Activated T-helper 2 cell treated with anti-CD3 and anti-CD28 coated beads, Interferon-gamma antibody, Interleukin-2, Interleukin-4, amounts not matched to agents 10 μg/mL and 5 μg/mL and 100 μg/mL, durations not matched to agents 14 hours and 24 hours and 36 hours (primary cell): ENCODE measurements at regions not wholly inside any gene's neighbourhood (a gene's known extent, or its start where the extent isn't known, plus 50 kb on each side); places are given as distances from the start of the nearest gene placed in this dataset.

Experiments used
- DNase-seq: peaks from one replicate; pipeline ENCODE4 v3.0.0; 2021; ENCODE audit warnings: low spot score
- H3K27ac Mint-ChIP-seq: one replicate; pipeline ENCODE4 v1.8.0; 2021; ENCODE audit warnings: mixed read lengths
- H3K27me3 Mint-ChIP-seq: one replicate; pipeline ENCODE4 v1.8.0; 2021; ENCODE audit warnings: low read depth, mixed read lengths
- H3K36me3 Mint-ChIP-seq: one replicate; pipeline ENCODE4 v1.8.0; 2021; ENCODE audit warnings: low read depth, mixed read lengths
- H3K4me1 Mint-ChIP-seq: one replicate; pipeline ENCODE4 v1.8.0; 2021; ENCODE audit warnings: low read depth, mixed read lengths
- H3K4me3 Mint-ChIP-seq: one replicate; pipeline ENCODE4 v1.8.0; 2021; ENCODE audit warnings: low read depth, mild to moderate bottlenecking, moderate library complexity, mixed read lengths
- H3K9me3 Mint-ChIP-seq: one replicate; pipeline ENCODE4 v1.8.0; 2021; ENCODE audit warnings: mixed read lengths
- intact Hi-C: fragments of 100-400 bp; cut with micrococcal nuclease; formaldehyde crosslinking; loops from one replicate; pipeline ENCODE4 v1.15.1; 2023

- Mint-ChIP-seq H3K4me1 (no peaks in the 10 kb centered on the region), H3K27me3 (no peaks in the 10 kb centered on the region), H3K36me3 (no peaks in the 10 kb centered on the region), H3K4me3 (no peak overlapping the region), H3K27ac (no peak overlapping the region), H3K9me3 (no peaks in the 10 kb centered on the region)
- no peak for DNase-seq
- intact Hi-C loops: no loop called here
Measured at GRCh38 chr17:33623841-33624240, 330.7 kb upstream of the ASIC2 start.

- intact Hi-C loops: no loop called here
- Mint-ChIP-seq H3K9me3 (peaks cover 3% of the 10 kb centered on the region), H3K36me3 (no peaks in the 10 kb centered on the region), H3K4me1 (no peaks in the 10 kb centered on the region), H3K27me3 (no peaks in the 10 kb centered on the region), H3K27ac (no peak overlapping the region), H3K4me3 (no peak overlapping the region)
- no peak for DNase-seq
Measured at GRCh38 chr17:33628500-33629346, 335.6 kb upstream of the ASIC2 start.

- DNase-seq: no peak
- no peak overlapping the region for H3K27ac Mint-ChIP-seq
- peaks cover 3% of the 10 kb centered on the region for H3K36me3 Mint-ChIP-seq
- H3K4me3 Mint-ChIP-seq: no peak overlapping the region
- H3K9me3 Mint-ChIP-seq: peaks cover 16% of the 10 kb centered on the region
- no peaks in the 10 kb centered on the region for H3K27me3 Mint-ChIP-seq
- H3K4me1 Mint-ChIP-seq: peaks cover 11% of the 10 kb centered on the region
- intact Hi-C loops: no loop called here
Measured at GRCh38 chr17:33633446-33633845, 340.4 kb upstream of the ASIC2 start.

GRCh38 chr17:33637534-33637933, 344.4 kb upstream of the ASIC2 start:
- H3K4me3 Mint-ChIP-seq: no peak overlapping the region
- H3K4me1 Mint-ChIP-seq: peaks cover 13% of the 10 kb centered on the region
- DNase-seq: peak; percentile 9
- no peaks in the 10 kb centered on the region for H3K27me3 Mint-ChIP-seq
- no peak overlapping the region for H3K27ac Mint-ChIP-seq
- peaks cover 22% of the 10 kb centered on the region for H3K9me3 Mint-ChIP-seq
- peaks cover 3% of the 10 kb centered on the region for H3K36me3 Mint-ChIP-seq
- intact Hi-C loops: no loop called here

- H3K9me3 Mint-ChIP-seq: peaks cover 22% of the 10 kb centered on the region
- no peaks in the 10 kb centered on the region for H3K27me3 Mint-ChIP-seq
- peaks cover 16% of the 10 kb centered on the region for H3K4me1 Mint-ChIP-seq
- peaks cover 3% of the 10 kb centered on the region for H3K36me3 Mint-ChIP-seq
- intact Hi-C loops: no loop called here
- no peak for DNase-seq
- no peak overlapping the region for H3K27ac Mint-ChIP-seq
- H3K4me3 Mint-ChIP-seq: no peak overlapping the region
Measured at GRCh38 chr17:33639103-33639880, 346.2 kb upstream of the ASIC2 start.

GRCh38 chr17:33640629-33641028, 347.5 kb upstream of the ASIC2 start:
- Mint-ChIP-seq H3K4me3 (no peak overlapping the region), H3K9me3 (peaks cover 22% of the 10 kb centered on the region), H3K4me1 (peaks cover 17% of the 10 kb centered on the region), H3K27me3 (peaks cover 2% of the 10 kb centered on the region), H3K36me3 (peaks cover 3% of the 10 kb centered on the region), H3K27ac (no peak overlapping the region)
- DNase-seq: no peak
- intact Hi-C loops: no loop called here

GRCh38 chr17:33642002-33642401, 348.9 kb upstream of the ASIC2 start:
- Mint-ChIP-seq H3K4me3 (no peak overlapping the region), H3K27ac (no peak overlapping the region), H3K27me3 (peaks cover 6% of the 10 kb centered on the region), H3K4me1 (peaks cover 17% of the 10 kb centered on the region), H3K9me3 (peaks cover 22% of the 10 kb centered on the region), H3K36me3 (peaks cover 3% of the 10 kb centered on the region)
- intact Hi-C loops: no loop called here
- no peak for DNase-seq

- no peaks in the 10 kb centered on the region for H3K9me3 Mint-ChIP-seq
- H3K27me3 Mint-ChIP-seq: peaks cover 13% of the 10 kb centered on the region
- DNase-seq: no peak
- H3K4me3 Mint-ChIP-seq: no peak overlapping the region
- peaks cover 3% of the 10 kb centered on the region for H3K4me1 Mint-ChIP-seq
- no peak overlapping the region for H3K27ac Mint-ChIP-seq
- H3K36me3 Mint-ChIP-seq: no peaks in the 10 kb centered on the region
- intact Hi-C loops: no loop called here
Measured at GRCh38 chr17:33647956-33648355, 354.9 kb upstream of the ASIC2 start.

- H3K4me3 Mint-ChIP-seq: no peak overlapping the region
- intact Hi-C loops: no loop called here
- H3K4me1 Mint-ChIP-seq: no peaks in the 10 kb centered on the region
- no peak overlapping the region for H3K27ac Mint-ChIP-seq
- H3K27me3 Mint-ChIP-seq: peaks cover 15% of the 10 kb centered on the region
- DNase-seq: no peak
- no peaks in the 10 kb centered on the region for H3K9me3 Mint-ChIP-seq
- no peaks in the 10 kb centered on the region for H3K36me3 Mint-ChIP-seq
Measured at GRCh38 chr17:33650304-33650703, 357.2 kb upstream of the ASIC2 start.

GRCh38 chr17:33651686-33652085, 358.6 kb upstream of the ASIC2 start:
- no peaks in the 10 kb centered on the region for H3K9me3 Mint-ChIP-seq
- intact Hi-C loops: no loop called here

GRCh38 chr17:33652731-33653398, 359.8 kb upstream of the ASIC2 start:
- intact Hi-C loops: no loop called here
- DNase-seq: no peak
- H3K9me3 Mint-ChIP-seq: no peaks in the 10 kb centered on the region
- no peaks in the 10 kb centered on the region for H3K36me3 Mint-ChIP-seq
- H3K27me3 Mint-ChIP-seq: peaks cover 11% of the 10 kb centered on the region
- no peaks in the 10 kb centered on the region for H3K4me1 Mint-ChIP-seq
- no peak overlapping the region for H3K27ac Mint-ChIP-seq
- H3K4me3 Mint-ChIP-seq: no peak overlapping the region

More at GRCh38 chr17:33651686-33652085, 358.6 kb upstream of the ASIC2 start:
- peaks cover 13% of the 10 kb centered on the region for H3K27me3 Mint-ChIP-seq
- DNase-seq: no peak
- no peak overlapping the region for H3K4me3 Mint-ChIP-seq
- H3K4me1 Mint-ChIP-seq: no peaks in the 10 kb centered on the region
- H3K27ac Mint-ChIP-seq: no peak overlapping the region
- H3K36me3 Mint-ChIP-seq: no peaks in the 10 kb centered on the region

GRCh38 chr17:33653399-33653788, 360.3 kb upstream of the ASIC2 start:
- peaks cover 10% of the 10 kb centered on the region for H3K27me3 Mint-ChIP-seq
- no peak overlapping the region for H3K4me3 Mint-ChIP-seq
- intact Hi-C loops: no loop called here
- DNase-seq: no peak
- H3K36me3 Mint-ChIP-seq: no peaks in the 10 kb centered on the region
- no peak overlapping the region for H3K27ac Mint-ChIP-seq
- H3K9me3 Mint-ChIP-seq: no peaks in the 10 kb centered on the region
- no peaks in the 10 kb centered on the region for H3K4me1 Mint-ChIP-seq

- no peak overlapping the region for H3K4me3 Mint-ChIP-seq
- DNase-seq: no peak
- intact Hi-C loops: no loop called here
- peaks cover 4% of the 10 kb centered on the region for H3K27me3 Mint-ChIP-seq
- no peaks in the 10 kb centered on the region for H3K9me3 Mint-ChIP-seq
- H3K4me1 Mint-ChIP-seq: no peaks in the 10 kb centered on the region
- H3K36me3 Mint-ChIP-seq: no peaks in the 10 kb centered on the region
- no peak overlapping the region for H3K27ac Mint-ChIP-seq
Measured at GRCh38 chr17:33657181-33657580, 364.1 kb upstream of the ASIC2 start.
